MM.1S (cell line): ENCODE measurements at regions not wholly inside any gene's neighbourhood (a gene's known extent, or its start where the extent isn't known, plus 50 kb on each side); places are given as distances from the start of the nearest gene placed in this dataset.

Experiments used
- DNase-seq: peaks from one replicate; pipeline ENCODE4 v3.0.0-alpha.2; 2015
- H2AFZ ChIP-seq: fragments of 300-600 bp; sonication (generic); 2 replicates; pipeline ENCODE4 v1.6.0; 2016; ENCODE audit warnings: antibody characterized with exemption, low read length
- H3F3A ChIP-seq: fragments of 300-600 bp; sonication (generic); 2 replicates; pipeline ENCODE4 v1.6.1; 2016; ENCODE audit warnings: mild to moderate bottlenecking, antibody characterized with exemption, low read length, moderate library complexity, mixed read lengths; ENCODE audit not compliant: insufficient read depth
- H3K27ac ChIP-seq: fragments of 300-600 bp; sonication (generic); 2 replicates; pipeline ENCODE4 v1.5.1; 2016; ENCODE audit warnings: mild to moderate bottlenecking, low read length
- H3K27me3 ChIP-seq: fragments of 300-600 bp; sonication (generic); replicated peaks from 2 replicates; pipeline ENCODE4 v1.6.0; 2016; ENCODE audit warnings: low read length; ENCODE audit not compliant: insufficient read depth
- H3K36me3 ChIP-seq: fragments of 300-600 bp; sonication (generic); replicated peaks from 2 replicates; pipeline ENCODE4 v1.6.1; 2016; ENCODE audit warnings: mild to moderate bottlenecking, low read length, mixed read lengths; ENCODE audit not compliant: insufficient read depth
- H3K4me1 ChIP-seq: fragments of 300-600 bp; sonication (generic); 2 replicates; pipeline ENCODE4 v1.6.1; 2016; ENCODE audit warnings: low read length, mixed read lengths
- H3K4me2 ChIP-seq: fragments of 300-600 bp; sonication (generic); 2 replicates; pipeline ENCODE4 v1.6.0; 2016; ENCODE audit warnings: low read depth, low read length
- H3K4me3 ChIP-seq: fragments of 300-600 bp; sonication (generic); 2 replicates; pipeline ENCODE4 v1.5.1; 2016; ENCODE audit warnings: low read length, mixed read lengths
- H3K79me2 ChIP-seq: fragments of 300-600 bp; sonication (generic); 2 replicates; pipeline ENCODE4 v1.6.1; 2016; ENCODE audit warnings: mixed run types, low read length, mixed read lengths
- H3K9ac ChIP-seq: fragments of 300-600 bp; sonication (generic); 2 replicates; pipeline ENCODE4 v1.6.1; 2016; ENCODE audit warnings: low read length, mixed read lengths
- H3K9me2 ChIP-seq: fragments of 300-600 bp; sonication (generic); replicated peaks from 2 replicates; pipeline ENCODE4 v1.6.1; 2016; ENCODE audit warnings: mild to moderate bottlenecking, low read length, mixed read lengths; ENCODE audit not compliant: insufficient read depth
- H3K9me3 ChIP-seq: fragments of 300-600 bp; sonication (generic); replicated peaks from 2 replicates; pipeline ENCODE4 v1.6.1; 2016; ENCODE audit warnings: mild to moderate bottlenecking, low read length, mixed read lengths; ENCODE audit not compliant: insufficient read depth
- H4K20me1 ChIP-seq: fragments of 300-600 bp; sonication (generic); 2 replicates; pipeline ENCODE4 v1.6.1; 2016; ENCODE audit warnings: mild to moderate bottlenecking, low read length, moderate library complexity, mixed read lengths; ENCODE audit not compliant: insufficient read depth
- EZH2 ChIP-seq: fragments of 300-600 bp; sonication (generic); optimal IDR thresholded peaks from 2 replicates; pipeline ENCODE3; 2017; ENCODE audit warnings: low read depth, mild to moderate bottlenecking, antibody characterized with exemption, low read length, mixed read lengths
- EZH2phosphoT487 ChIP-seq: fragments of 300-600 bp; sonication (generic); IDR thresholded peaks from 2 replicates; pipeline ENCODE4 v1.6.1; 2018; ENCODE audit warnings: antibody characterized with exemption, low read length
- TF ChIP-seq, protein P1 (sequence below): fragments of 300-600 bp; sonication (generic); IDR thresholded peaks from 2 replicates; pipeline ENCODE4 v1.5.1; 2016; ENCODE audit warnings: antibody characterized with exemption, low read length, mixed read lengths

DNA sequence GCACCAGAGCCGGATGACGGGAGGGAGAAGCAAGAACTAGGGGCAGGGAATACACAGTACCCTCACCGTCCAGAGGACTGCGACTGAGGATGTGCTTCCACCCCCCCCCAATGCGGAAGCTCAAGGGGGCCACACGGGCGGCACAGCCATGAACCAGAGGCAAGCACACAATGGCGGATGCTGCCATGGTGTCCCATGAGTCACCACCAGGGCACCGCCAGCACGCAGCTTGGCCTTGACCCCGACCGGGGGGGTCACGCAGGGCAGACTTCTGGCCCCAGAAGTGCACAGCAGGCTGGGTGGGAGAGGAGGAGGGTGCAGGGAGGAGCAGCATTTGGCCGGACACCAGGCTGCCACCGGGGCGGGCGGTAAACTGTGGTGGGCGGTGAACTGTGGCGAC, 83.5 kb upstream of the ZNF254 start:
- H3K27me3 ChIP-seq, result no peaks in the 10 kb centered on the region
- H3K4me3 ChIP-seq, result no peak overlapping the region
- H4K20me1 ChIP-seq, result no peaks in the 10 kb centered on the region
- no peak overlapping the region for H2AFZ ChIP-seq
- no peaks in the 10 kb centered on the region for H3K9me2 ChIP-seq
- no peaks in the 10 kb centered on the region for H3K4me1 ChIP-seq
- H3K79me2 ChIP-seq, result no peaks in the 10 kb centered on the region
- no peak overlapping the region for H3K27ac ChIP-seq
- H3K36me3 ChIP-seq, result no peaks in the 10 kb centered on the region
- TF ChIP-seq, protein P1, sequence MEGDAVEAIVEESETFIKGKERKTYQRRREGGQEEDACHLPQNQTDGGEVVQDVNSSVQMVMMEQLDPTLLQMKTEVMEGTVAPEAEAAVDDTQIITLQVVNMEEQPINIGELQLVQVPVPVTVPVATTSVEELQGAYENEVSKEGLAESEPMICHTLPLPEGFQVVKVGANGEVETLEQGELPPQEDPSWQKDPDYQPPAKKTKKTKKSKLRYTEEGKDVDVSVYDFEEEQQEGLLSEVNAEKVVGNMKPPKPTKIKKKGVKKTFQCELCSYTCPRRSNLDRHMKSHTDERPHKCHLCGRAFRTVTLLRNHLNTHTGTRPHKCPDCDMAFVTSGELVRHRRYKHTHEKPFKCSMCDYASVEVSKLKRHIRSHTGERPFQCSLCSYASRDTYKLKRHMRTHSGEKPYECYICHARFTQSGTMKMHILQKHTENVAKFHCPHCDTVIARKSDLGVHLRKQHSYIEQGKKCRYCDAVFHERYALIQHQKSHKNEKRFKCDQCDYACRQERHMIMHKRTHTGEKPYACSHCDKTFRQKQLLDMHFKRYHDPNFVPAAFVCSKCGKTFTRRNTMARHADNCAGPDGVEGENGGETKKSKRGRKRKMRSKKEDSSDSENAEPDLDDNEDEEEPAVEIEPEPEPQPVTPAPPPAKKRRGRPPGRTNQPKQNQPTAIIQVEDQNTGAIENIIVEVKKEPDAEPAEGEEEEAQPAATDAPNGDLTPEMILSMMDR, result no peak
- TF ChIP-seq EZH2phosphoT487 (no peak), EZH2 (no peak)
- H3K9me3 ChIP-seq, result no peaks in the 10 kb centered on the region
- no peak overlapping the region for H3K4me2 ChIP-seq
- DNase-seq, result no peak
- no peaks in the 10 kb centered on the region for H3F3A ChIP-seq
- no peak overlapping the region for H3K9ac ChIP-seq

DNA sequence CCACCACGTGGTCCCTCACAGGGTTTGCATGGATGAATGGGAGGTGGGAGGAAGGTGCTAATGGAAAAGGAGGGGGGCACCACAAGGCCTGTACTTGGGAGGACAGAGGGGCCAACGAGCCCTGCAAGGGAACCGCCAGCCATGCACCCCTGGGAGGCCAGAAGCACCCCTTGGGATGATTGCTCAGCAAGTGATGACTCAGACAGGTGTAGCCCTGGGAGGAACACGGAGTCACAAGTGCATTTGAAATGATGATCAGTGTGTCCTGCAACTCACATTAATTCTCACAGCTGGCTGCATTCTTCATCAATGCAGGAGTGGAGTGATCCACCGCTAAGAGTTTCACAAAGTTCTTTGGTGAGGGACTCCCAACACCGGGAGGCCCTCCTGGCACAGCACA, 82.8 kb upstream of the ZNF254 start:
- Histone ChIP-seq H3K79me2 (no peaks in the 10 kb centered on the region), H3K36me3 (no peaks in the 10 kb centered on the region), H3K9ac (no peak overlapping the region), H2AFZ (no peak overlapping the region), H3K9me2 (no peaks in the 10 kb centered on the region), H3K27ac (no peak overlapping the region), H3K9me3 (no peaks in the 10 kb centered on the region), H3F3A (no peaks in the 10 kb centered on the region), H3K4me3 (no peak overlapping the region), H3K4me2 (no peak overlapping the region), H4K20me1 (no peaks in the 10 kb centered on the region), H3K27me3 (no peaks in the 10 kb centered on the region), H3K4me1 (no peaks in the 10 kb centered on the region)
- TF ChIP-seq, protein P1, result no peak
- TF ChIP-seq EZH2, result no peak
- TF ChIP-seq EZH2phosphoT487, result no peak
- DNase-seq, result no peak

DNA sequence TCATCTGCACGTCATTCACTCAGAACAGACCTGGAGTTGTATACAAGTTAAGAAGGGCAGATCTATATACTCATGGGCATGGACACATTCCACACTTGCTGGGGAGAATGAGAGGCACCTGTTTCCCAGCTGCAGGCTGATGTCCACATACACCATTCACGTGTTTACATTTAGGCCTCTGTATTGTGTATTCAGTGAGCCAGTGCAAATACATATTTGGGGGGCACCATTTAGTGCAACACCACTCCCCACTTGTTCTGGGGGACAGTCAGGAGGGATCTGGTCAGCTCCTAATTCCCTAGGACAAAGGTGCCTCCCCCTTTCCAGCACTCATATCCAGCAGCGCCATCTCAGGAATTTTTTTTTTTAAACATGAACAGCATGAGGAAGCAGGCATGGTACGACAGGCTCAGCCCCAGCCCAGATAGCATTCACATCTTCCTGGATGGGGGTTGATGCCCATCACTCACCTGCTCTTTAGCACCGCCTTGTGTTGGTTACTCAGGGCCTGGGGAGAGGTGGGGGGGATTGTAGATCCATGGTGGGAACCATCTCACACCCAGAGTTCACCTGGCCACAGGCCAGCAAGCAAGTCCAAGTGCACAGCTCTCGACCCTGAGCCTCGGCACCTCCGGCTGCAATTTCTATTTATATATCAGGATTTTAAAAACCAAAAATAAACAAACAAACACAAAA, 56.9 kb upstream of the ZNF254 start:
- Histone ChIP-seq H3K9ac (no peak overlapping the region), H3K4me3 (no peak overlapping the region), H3K79me2 (no peaks in the 10 kb centered on the region), H3F3A (no peaks in the 10 kb centered on the region), H3K4me2 (no peak overlapping the region), H3K36me3 (no peaks in the 10 kb centered on the region), H3K27me3 (no peaks in the 10 kb centered on the region), H2AFZ (no peak overlapping the region), H3K9me3 (no peaks in the 10 kb centered on the region), H4K20me1 (no peaks in the 10 kb centered on the region), H3K9me2 (no peaks in the 10 kb centered on the region), H3K4me1 (no peaks in the 10 kb centered on the region), H3K27ac (no peak overlapping the region)
- no peak for DNase-seq
- TF ChIP-seq EZH2, result no peak

DNA sequence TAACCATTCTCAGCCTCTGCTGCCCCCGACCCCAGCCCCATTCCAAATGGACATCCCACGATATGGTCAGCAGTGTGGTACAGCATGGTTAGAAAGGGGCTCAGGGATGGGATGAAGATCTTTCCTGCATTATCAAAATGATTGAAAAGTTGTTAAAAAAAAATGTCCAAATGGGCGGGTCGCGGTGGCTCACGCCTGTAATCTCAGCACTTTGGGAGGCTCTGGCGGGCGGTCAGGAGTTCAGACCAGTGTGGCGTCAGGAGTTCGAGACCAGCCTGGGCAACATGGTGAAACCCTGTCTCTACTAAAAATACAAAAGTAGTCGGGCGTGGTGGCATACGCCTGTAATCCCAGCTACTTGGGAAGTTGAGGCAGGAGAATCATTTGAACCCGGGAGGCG, 54.3 kb upstream of the ZNF254 start:
- Histone ChIP-seq H3K9me2 (no peaks in the 10 kb centered on the region), H3K36me3 (no peaks in the 10 kb centered on the region), H3K27ac (no peak overlapping the region), H3K79me2 (no peaks in the 10 kb centered on the region), H3F3A (no peaks in the 10 kb centered on the region), H2AFZ (no peak overlapping the region), H3K4me2 (no peak overlapping the region), H3K27me3 (no peaks in the 10 kb centered on the region), H3K9me3 (no peaks in the 10 kb centered on the region), H3K4me1 (no peaks in the 10 kb centered on the region), H4K20me1 (no peaks in the 10 kb centered on the region), H3K4me3 (no peak overlapping the region), H3K9ac (no peak overlapping the region)
- DNase-seq, result no peak
- no peak for TF ChIP-seq EZH2
- no peak for TF ChIP-seq EZH2phosphoT487
- TF ChIP-seq, protein P1, result no peak
